22Rv1 (cell line): ENCODE measurements at regions not wholly inside any gene's neighbourhood (a gene's known extent, or its start where the extent isn't known, plus 50 kb on each side); places are given as distances from the start of the nearest gene placed in this dataset.

Experiments used
- CTCF ChIP-seq: fragments of 450-650 bp; IDR thresholded peaks from 2 replicates; pipeline ENCODE4 v1.5.1; 2017; ENCODE audit warnings: mild to moderate bottlenecking
- ZFX ChIP-seq: fragments of 450-650 bp; IDR thresholded peaks from 2 replicates; pipeline ENCODE4 v1.6.1; 2017; ENCODE audit warnings: antibody characterized with exemption, borderline replicate concordance

DNA sequence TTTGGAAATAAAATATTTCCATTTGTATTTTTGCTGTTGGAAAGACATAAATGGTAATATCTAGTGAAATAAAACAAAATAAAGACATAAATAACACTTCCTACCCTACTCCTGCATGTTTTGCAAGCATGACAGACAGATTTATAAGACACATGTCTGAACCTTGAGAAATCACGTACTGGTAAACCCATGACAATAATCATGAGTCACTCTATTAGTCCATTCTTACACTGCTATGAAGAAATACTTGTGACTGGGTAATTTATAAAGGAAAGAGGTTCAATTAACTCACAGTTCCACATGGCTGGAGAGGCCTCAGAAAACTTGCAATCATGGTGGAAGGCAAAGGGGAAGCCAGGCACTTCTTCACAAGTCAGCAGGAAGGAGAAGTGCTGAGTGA lies 942.2 kb downstream of the REEP3 start:
- TF ChIP-seq CTCF, result no peak
- TF ChIP-seq ZFX, result no peak
